ENCODE measurements at regions not wholly inside any gene's neighbourhood (a gene's known extent, or its start where the extent isn't known, plus 50 kb on each side); places are given as distances from the start of the nearest gene placed in this dataset.

DNA sequence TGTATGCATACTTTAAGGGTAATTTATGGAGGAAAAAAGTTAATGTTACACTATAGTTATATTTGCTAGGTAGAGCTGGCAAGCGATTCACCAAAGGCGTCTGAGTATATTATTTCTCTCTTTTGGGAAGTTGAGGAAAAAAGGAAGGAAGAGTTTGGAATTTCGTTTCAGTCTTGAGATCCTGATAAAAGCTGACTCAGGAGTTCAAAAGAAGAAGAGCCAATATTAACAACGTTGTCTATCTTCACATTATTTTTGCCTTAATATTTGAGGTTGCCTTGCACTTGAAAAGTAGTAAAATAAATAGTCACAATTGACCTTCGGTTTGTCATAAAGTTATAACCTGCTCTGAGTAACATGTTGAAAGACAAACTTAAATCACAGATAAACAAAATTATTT, 888.6 kb downstream of the KCNJ2 start:
- TF ChIP-seq CTCF (IDR thresholded peaks at IDR 0.05) (no peak), POLR2A (IDR thresholded peaks at IDR 0.05) (no peak)
